ENCODE measurements at regions not wholly inside any gene's neighbourhood (a gene's known extent, or its start where the extent isn't known, plus 50 kb on each side); places are given as distances from the start of the nearest gene placed in this dataset.

- FAIRE-seq, result no peak
Measured at GRCh38 chr1:217270101-217270500, 360.8 kb downstream of the GPATCH2 start.

GRCh38 chr1:217268058-217268457 is 362.8 kb downstream of the GPATCH2 start:
- DNase-seq, result no peak
- H3K4me1 ChIP-seq, result no peaks in the 10 kb centered on the region
- FAIRE-seq, result no peak
- intact Hi-C loops (cut with DNase I), result no loop called here
- ATAC-seq, result no peak
- H3K27ac ChIP-seq, result no peak overlapping the region
- TF ChIP-seq CTCF (IDR thresholded peaks at IDR 0.05), result no peak
- no peaks in the 10 kb centered on the region for H3K9me3 ChIP-seq
- WGBS, 2 donors, result 22 to 26% methylated on average over 5 of the region's 5 CpGs
- H3K36me3 ChIP-seq, result no peaks in the 10 kb centered on the region
- H3K4me3 ChIP-seq, result no peak overlapping the region
- H3K27me3 ChIP-seq, result no peaks in the 10 kb centered on the region

More at GRCh38 chr1:217270101-217270500, 360.8 kb downstream of the GPATCH2 start:
- 38 to 56% methylated on average over 4 of the region's 4 CpGs for WGBS, 2 donors
- Histone ChIP-seq H3K27ac (no peak overlapping the region), H3K4me3 (no peak overlapping the region), H3K27me3 (no peaks in the 10 kb centered on the region), H3K36me3 (no peaks in the 10 kb centered on the region), H3K9me3 (no peaks in the 10 kb centered on the region), H3K4me1 (no peaks in the 10 kb centered on the region)
- TF ChIP-seq CTCF (IDR thresholded peaks at IDR 0.05), result no peak
- DNase-seq (no peak), ATAC-seq (no peak)
- intact Hi-C loops (cut with DNase I), result no loop called here

DNA sequence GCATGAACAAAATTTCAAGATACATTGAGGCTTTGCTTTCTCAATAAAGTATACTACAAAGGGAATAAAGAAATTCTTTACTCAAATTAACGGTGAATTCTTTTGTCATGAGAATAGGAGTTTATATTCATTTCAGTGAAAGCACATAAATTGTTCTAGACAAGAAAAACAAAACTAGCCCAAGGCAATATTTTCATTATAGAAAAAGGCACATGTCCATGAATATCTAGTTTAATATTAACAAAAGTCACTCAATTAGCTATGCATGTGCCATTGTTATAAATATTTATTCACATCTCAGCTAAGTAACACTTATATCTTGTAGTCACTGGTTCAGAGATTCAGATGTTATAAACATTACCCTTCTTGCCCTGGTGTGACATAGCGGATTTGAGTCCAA is 369.3 kb downstream of the GPATCH2 start:
- ATAC-seq, result no peak
- no peaks in the 10 kb centered on the region for H3K27me3 ChIP-seq
- no peak for DNase-seq
- FAIRE-seq, result no peak
- H3K4me3 ChIP-seq, result no peak overlapping the region
- intact Hi-C loops (cut with DNase I), result no loop called here
- H3K9me3 ChIP-seq, result no peaks in the 10 kb centered on the region
- 82 to 89% methylated on average over 2 of the region's 2 CpGs for WGBS, 2 donors
- no peak for TF ChIP-seq CTCF (IDR thresholded peaks at IDR 0.05)
- no peak overlapping the region for H3K27ac ChIP-seq
- no peaks in the 10 kb centered on the region for H3K36me3 ChIP-seq
- no peaks in the 10 kb centered on the region for H3K4me1 ChIP-seq

DNA sequence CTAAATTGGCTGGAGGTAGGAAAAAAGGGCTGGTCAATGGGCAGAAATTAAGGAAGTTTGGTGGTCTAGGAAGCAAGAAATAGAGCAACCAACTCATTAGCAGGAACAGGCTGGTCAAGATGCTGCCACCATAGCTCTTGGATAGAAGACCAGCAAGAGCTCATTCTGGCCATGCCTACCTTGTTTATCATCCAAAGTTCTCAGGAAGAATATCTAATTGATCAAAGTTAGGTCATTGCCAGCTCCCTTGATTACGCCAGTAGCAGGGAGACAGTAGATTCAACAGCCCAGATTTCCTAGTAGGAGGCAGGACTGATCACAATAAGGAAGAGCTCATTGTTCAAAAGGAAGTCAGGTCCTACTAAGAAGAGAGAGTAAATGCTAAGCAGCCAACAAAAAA is 370.2 kb downstream of the GPATCH2 start:
- Histone ChIP-seq H3K27ac (no peak overlapping the region), H3K9me3 (no peaks in the 10 kb centered on the region), H3K4me3 (no peak overlapping the region), H3K4me1 (no peaks in the 10 kb centered on the region), H3K36me3 (no peaks in the 10 kb centered on the region), H3K27me3 (no peaks in the 10 kb centered on the region)
- no peak for ATAC-seq
- no peak for FAIRE-seq
- no peak for TF ChIP-seq CTCF (IDR thresholded peaks at IDR 0.05)
- no peak for DNase-seq
- intact Hi-C loops (cut with DNase I), result no loop called here
- 64 to 76% methylated on average over 1 of the region's 1 CpG for WGBS, 2 donors

- Histone ChIP-seq H3K27ac (no peak overlapping the region), H3K36me3 (no peaks in the 10 kb centered on the region), H3K27me3 (no peaks in the 10 kb centered on the region), H3K9me3 (no peaks in the 10 kb centered on the region), H3K4me1 (no peaks in the 10 kb centered on the region), H3K4me3 (no peak overlapping the region)
- no peak for ATAC-seq
- intact Hi-C loops (cut with DNase I), result no loop called here
- TF ChIP-seq CTCF (IDR thresholded peaks at IDR 0.05), result no peak
- no peak for DNase-seq
- no peak for FAIRE-seq
Measured at GRCh38 chr1:217253985-217254384, 376.9 kb downstream of the GPATCH2 start.

Data from pancreas (tissue), 10 donors.